Upper lobe of right lung (tissue), 1 donor: ENCODE measurements at regions not wholly inside any gene's neighbourhood (a gene's known extent, or its start where the extent isn't known, plus 50 kb on each side); places are given as distances from the start of the nearest gene placed in this dataset.

Source experiments
- ATAC-seq: fragments of 200-7000 bp; cut with Tn5 transposase; one replicate; pipeline ENCODE4 v1.9.1; 2020; ENCODE audit warnings: mild to moderate bottlenecking, moderate library complexity
- DNase-seq: peaks from one replicate; pipeline ENCODE4 v3.0.0-alpha.2; 2020
- H3K27ac ChIP-seq: fragments of 200-600 bp; one replicate; pipeline ENCODE4 v1.8.0; 2022
- H3K27me3 ChIP-seq: fragments of 200-600 bp; one replicate; pipeline ENCODE4 v1.8.0; 2022; ENCODE audit warnings: mild to moderate bottlenecking
- H3K36me3 ChIP-seq: fragments of 200-600 bp; one replicate; pipeline ENCODE4 v1.8.0; 2022
- H3K4me1 ChIP-seq: fragments of 200-600 bp; one replicate; pipeline ENCODE4 v1.8.0; 2022
- H3K4me3 ChIP-seq: fragments of 200-600 bp; one replicate; pipeline ENCODE4 v1.8.0; 2022; ENCODE audit warnings: mild to moderate bottlenecking
- H3K9me3 ChIP-seq: fragments of 200-600 bp; one replicate; pipeline ENCODE4 v1.8.0; 2022
- intact Hi-C: fragments of 100-400 bp; cut with DNase I; formaldehyde crosslinking; loops from one replicate; pipeline ENCODE4 v1.11.0; 2022
- TF ChIP-seq, protein P1 (sequence below): fragments of 200-600 bp; IDR thresholded peaks from one replicate; pipeline ENCODE4 v1.8.0; 2022; ENCODE audit warnings: antibody characterized with exemption
- donor health status: DM: no; HTN: yes; CAD: no; lungs with severe emphysema.

DNA sequence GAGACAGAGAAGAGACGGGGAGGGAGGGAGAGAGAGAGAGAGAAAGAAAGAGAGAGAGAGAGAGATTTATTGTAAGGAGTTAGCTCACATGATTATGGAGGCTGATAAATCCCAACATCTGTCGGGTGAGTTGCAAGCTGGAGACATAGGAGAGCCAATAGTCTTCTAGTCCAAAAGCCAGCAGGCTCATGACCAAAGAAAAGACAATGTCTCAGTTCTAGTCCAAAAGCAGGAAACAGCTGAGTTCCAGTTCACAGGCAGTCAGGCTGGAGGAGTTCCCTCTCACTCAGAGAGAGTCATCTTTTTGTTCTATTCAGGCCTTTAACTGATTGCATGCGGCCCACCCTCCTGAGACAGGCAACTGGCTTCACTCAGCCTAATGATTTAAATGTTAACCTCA, 416.6 kb downstream of the PREX1 start:
- Histone ChIP-seq H3K4me3 (no peak overlapping the region), H3K4me1 (no peaks in the 10 kb centered on the region), H3K27ac (no peak overlapping the region), H3K36me3 (no peaks in the 10 kb centered on the region), H3K9me3 (no peaks in the 10 kb centered on the region), H3K27me3 (no peaks in the 10 kb centered on the region)
- intact Hi-C loops, result no loop called here
- ATAC-seq, result no peak
- TF ChIP-seq, protein P1, sequence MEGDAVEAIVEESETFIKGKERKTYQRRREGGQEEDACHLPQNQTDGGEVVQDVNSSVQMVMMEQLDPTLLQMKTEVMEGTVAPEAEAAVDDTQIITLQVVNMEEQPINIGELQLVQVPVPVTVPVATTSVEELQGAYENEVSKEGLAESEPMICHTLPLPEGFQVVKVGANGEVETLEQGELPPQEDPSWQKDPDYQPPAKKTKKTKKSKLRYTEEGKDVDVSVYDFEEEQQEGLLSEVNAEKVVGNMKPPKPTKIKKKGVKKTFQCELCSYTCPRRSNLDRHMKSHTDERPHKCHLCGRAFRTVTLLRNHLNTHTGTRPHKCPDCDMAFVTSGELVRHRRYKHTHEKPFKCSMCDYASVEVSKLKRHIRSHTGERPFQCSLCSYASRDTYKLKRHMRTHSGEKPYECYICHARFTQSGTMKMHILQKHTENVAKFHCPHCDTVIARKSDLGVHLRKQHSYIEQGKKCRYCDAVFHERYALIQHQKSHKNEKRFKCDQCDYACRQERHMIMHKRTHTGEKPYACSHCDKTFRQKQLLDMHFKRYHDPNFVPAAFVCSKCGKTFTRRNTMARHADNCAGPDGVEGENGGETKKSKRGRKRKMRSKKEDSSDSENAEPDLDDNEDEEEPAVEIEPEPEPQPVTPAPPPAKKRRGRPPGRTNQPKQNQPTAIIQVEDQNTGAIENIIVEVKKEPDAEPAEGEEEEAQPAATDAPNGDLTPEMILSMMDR, result no peak
- no peak for DNase-seq

DNA sequence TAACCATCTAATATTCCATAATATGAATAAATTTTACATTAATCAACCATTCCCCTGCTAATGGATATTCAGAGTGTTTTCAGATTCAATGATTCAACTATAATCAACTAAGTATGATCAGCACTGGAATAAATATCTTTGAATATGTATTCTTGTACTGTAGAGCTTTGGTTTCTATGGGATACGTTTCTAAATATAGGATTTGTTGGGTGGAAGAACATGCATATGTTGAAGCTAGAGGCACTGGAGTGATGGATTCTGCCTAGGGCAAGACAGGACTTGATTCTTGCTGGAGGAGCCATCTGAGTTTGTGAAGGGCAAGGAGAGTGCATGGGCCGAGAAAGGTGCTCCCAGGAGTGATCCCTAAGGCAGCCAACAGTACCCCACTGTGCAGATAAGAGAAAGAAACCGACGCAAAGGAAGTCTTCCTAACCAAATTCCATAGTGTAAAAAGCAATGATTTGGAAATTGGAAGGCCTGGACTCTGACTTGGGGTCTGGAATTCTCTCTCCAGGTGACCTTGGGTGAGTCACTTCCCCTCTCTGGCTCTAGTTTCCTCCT, 418.7 kb downstream of the PREX1 start:
- ATAC-seq (no peak), DNase-seq (no peak)
- no peak overlapping the region for H3K4me3 ChIP-seq
- H3K36me3 ChIP-seq, result no peaks in the 10 kb centered on the region
- no peaks in the 10 kb centered on the region for H3K27me3 ChIP-seq
- H3K27ac ChIP-seq, result no peak overlapping the region
- intact Hi-C loops, result no loop called here
- TF ChIP-seq, protein P1, result no peak
- no peaks in the 10 kb centered on the region for H3K4me1 ChIP-seq
- no peaks in the 10 kb centered on the region for H3K9me3 ChIP-seq

DNA sequence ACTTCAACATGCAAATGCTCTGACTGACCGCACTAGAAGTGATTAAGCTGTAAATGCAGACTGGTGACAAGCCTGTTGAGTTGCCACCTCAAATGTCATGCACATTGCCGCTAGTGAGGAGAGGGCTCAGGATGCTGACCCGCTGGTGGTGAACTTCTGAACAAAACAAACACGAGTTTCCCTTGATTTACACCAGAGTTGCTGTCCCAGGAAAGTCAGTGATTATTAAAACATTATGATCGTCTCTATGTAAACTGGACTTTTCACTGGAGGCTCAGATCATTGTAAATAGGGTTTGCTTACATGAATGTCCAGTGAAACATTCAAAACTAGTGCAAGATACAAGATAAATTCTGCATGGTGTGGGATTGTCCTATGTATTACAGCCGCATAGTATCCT, 420.1 kb downstream of the PREX1 start:
- DNase-seq, result no peak
- TF ChIP-seq, protein P1, result no peak
- no peak for ATAC-seq
- H3K27ac ChIP-seq, result no peak overlapping the region
- no peaks in the 10 kb centered on the region for H3K27me3 ChIP-seq
- H3K9me3 ChIP-seq, result no peaks in the 10 kb centered on the region
- no peak overlapping the region for H3K4me3 ChIP-seq
- H3K4me1 ChIP-seq, result no peaks in the 10 kb centered on the region
- intact Hi-C loops, result no loop called here
- no peaks in the 10 kb centered on the region for H3K36me3 ChIP-seq

GRCh38 chr20:48406912-48407340, 420.9 kb downstream of the PREX1 start:
- DNase-seq (no peak), ATAC-seq (no peak)
- no peaks in the 10 kb centered on the region for H3K27me3 ChIP-seq
- H3K4me3 ChIP-seq, result no peak overlapping the region
- no peaks in the 10 kb centered on the region for H3K4me1 ChIP-seq
- H3K36me3 ChIP-seq, result no peaks in the 10 kb centered on the region
- TF ChIP-seq, protein P1, result no peak
- H3K27ac ChIP-seq, result no peak overlapping the region
- intact Hi-C loops, result no loop called here
- H3K9me3 ChIP-seq, result no peaks in the 10 kb centered on the region

DNA sequence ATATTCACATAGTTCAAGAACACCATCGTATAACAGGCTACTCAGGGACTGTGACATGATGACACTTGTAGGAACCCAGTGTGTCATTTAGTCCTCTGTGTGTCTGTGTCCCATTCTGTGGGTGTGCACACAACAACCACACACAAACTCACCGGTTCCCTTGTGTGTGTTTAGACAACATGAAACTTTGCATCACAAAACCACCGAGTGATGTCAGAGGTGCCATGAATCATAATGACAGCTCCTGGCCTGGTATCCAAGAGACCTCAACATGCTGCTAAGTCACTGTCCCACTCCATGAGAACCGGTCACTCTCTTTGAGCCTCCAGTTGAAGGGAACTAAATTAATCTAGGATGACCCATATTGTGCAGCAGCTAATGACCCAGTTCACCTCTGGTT, 421.3 kb downstream of the PREX1 start:
- no peak overlapping the region for H3K27ac ChIP-seq
- no peaks in the 10 kb centered on the region for H3K36me3 ChIP-seq
- no peaks in the 10 kb centered on the region for H3K4me1 ChIP-seq
- no peak for DNase-seq
- no peaks in the 10 kb centered on the region for H3K9me3 ChIP-seq
- H3K27me3 ChIP-seq, result no peaks in the 10 kb centered on the region
- intact Hi-C loops, result no loop called here
- TF ChIP-seq, protein P1, result no peak
- ATAC-seq, result no peak
- no peak overlapping the region for H3K4me3 ChIP-seq

- intact Hi-C loops, result no loop called here
- no peaks in the 10 kb centered on the region for H3K27me3 ChIP-seq
- no peaks in the 10 kb centered on the region for H3K4me1 ChIP-seq
- no peak overlapping the region for H3K4me3 ChIP-seq
- TF ChIP-seq, protein P1, result no peak
- ATAC-seq, result no peak
- no peak overlapping the region for H3K27ac ChIP-seq
- no peak for DNase-seq
- H3K9me3 ChIP-seq, result no peaks in the 10 kb centered on the region
- no peaks in the 10 kb centered on the region for H3K36me3 ChIP-seq
Measured at GRCh38 chr20:48405909-48406308, 421.9 kb downstream of the PREX1 start.
